Stomach (tissue), 4 donors: ENCODE measurements at regions not wholly inside any gene's neighbourhood (a gene's known extent, or its start where the extent isn't known, plus 50 kb on each side); places are given as distances from the start of the nearest gene placed in this dataset.

Experiments
- CTCF ChIP-seq, 7 experiments: fragments of 450-650 bp in 4 of 7; fragments of 200-600 bp in 3 of 7; sonication (generic) in 3 of 7; IDR thresholded peaks; one replicate each; pipeline ENCODE4 v1.5.1; 2016 to 2019; ENCODE audit warnings: antibody characterized with exemption in 7 of 7, control low read depth in 2 of 7, mild to moderate bottlenecking in 1 of 7
- POLR2A ChIP-seq, 4 donors: fragments of 450-650 bp; IDR thresholded peaks; one replicate each; pipeline ENCODE4 v1.6.1; 2016; ENCODE audit warnings: antibody characterized with exemption in 4 of 4, control low read depth in 2 of 4, mild to moderate bottlenecking in 1 of 4, moderate library complexity in 1 of 4
- POLR2AphosphoS5 ChIP-seq, 3 donors: sonication (generic); formaldehyde crosslinking; IDR thresholded peaks; one replicate each; pipeline ENCODE4 v1.6.1; 2016; ENCODE audit warnings: antibody characterized with exemption in 3 of 3

DNA sequence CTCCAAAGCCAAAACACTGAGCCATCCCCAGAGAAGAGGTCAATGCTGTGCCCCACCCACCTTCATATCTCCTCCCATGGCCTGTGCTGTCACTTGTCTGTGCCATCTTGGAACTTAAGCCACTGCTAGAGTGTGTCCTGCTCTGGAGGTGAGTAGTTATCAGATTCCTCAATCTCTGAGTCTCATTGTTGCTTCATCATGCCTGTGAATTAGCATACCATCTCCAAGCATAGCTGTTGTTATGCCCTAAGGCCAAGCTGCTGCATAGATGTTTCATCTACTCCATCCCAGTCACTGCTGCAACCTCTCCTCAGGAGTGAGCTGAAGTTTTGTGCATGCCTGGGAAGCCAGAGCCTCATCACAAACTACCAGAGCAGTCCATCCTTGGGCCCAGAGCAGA, 349.0 kb downstream of the ZWINT start:
- no peak for TF ChIP-seq CTCF (IDR thresholded peaks at IDR 0.05)
- no peak for TF ChIP-seq POLR2A (IDR thresholded peaks at IDR 0.05)
- no peak for TF ChIP-seq POLR2AphosphoS5 (IDR thresholded peaks at IDR 0.05)
